ENCODE measurements at regions not wholly inside any gene's neighbourhood (a gene's known extent, or its start where the extent isn't known, plus 50 kb on each side); places are given as distances from the start of the nearest gene placed in this dataset.

DNA sequence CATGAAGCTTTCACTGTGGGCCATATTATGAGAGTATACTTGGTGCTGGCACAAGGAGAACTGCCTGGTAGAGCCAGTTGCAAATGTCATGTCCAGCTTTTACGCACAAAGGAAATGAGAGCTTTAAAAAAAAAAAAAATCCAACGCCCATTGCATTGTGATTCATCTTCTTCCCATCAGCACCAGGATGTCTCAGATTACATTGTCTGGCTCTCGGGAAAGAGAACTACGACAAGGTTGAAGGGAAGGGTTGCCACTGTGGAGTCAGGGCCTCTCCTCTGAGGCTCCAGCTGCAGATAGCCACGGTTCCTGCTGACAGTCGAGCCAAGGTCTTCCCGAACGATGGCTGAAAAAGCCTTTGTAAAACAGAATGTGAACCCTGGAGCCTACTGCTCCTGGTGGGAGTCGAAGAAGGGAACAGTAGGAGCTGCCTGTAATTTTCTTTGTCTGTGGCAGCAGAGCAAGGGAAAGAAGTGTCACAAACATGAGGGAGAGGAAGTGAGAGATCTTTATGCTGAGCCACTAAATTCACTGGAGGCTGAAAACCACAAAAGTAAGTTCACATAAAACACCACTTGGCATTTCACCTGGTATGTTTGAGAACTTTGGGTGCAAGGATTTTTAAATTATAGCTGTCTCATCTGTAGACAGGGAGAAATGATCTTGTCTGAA is 704.7 kb downstream of the DIAPH3 start:
- H3K9ac ChIP-seq: peak overlapping the region; percentile 73
- DNase-seq: no peak
- H3K4me1 ChIP-seq (ENCODE audit: control insufficient read depth in 1 of 2, insufficient read depth in 2 of 2, low read depth in 1 of 2, low read length in 1 of 2): peaks cover 13 to 15% of the 10 kb centered on the region in 2 experiments; a peak in 3 of 4 replicates
- peak overlapping the region; percentile 67 for H3K4me2 ChIP-seq
- peak overlapping the region; percentile 66; the same call in 1 of the 2 replicates for H2AFZ ChIP-seq (ENCODE audit: low read depth)
- H3K9me2 ChIP-seq: no peaks in the 10 kb centered on the region
- no peaks in the 10 kb centered on the region for H4K20me1 ChIP-seq (ENCODE audit: insufficient read depth)
- POLR2A ChIA-PET: interaction anchor here (0.6 kb wide), 1 partner anchor 52 kb away, joined by 3 read pairs; no protein-coding TSS in a partner anchor
- no peaks in the 10 kb centered on the region for H3K9me3 ChIP-seq
- peak overlapping the region; percentile 68 to 88 for H3K27ac ChIP-seq (ENCODE audit: low read depth in 2 of 2, low read length in 1 of 2)
- H3K79me2 ChIP-seq (ENCODE audit: insufficient read depth): no peaks in the 10 kb centered on the region
- peaks cover 16% of the 10 kb centered on the region for H3F3A ChIP-seq (replicated peaks; ENCODE audit: insufficient read depth)
- H3K4me3 ChIP-seq (ENCODE audit: low read depth in 2 of 2, low read length in 1 of 2): peak overlapping the region in 1 of 2 experiments; percentile 35; a peak in 1 of 4 replicates
- WGBS (ENCODE audit: low lambda C conversion rate): 12% methylated on average over 9 of the region's 9 CpGs
- H3K27me3 ChIP-seq (ENCODE audit: insufficient read depth): no peaks in the 10 kb centered on the region
- peak; percentile 82 for TF ChIP-seq PBX3 (IDR thresholded peaks at IDR 0.05)
- TF ChIP-seq FOXM1 (IDR thresholded peaks at IDR 0.05; ENCODE audit: low read depth): no peak
- 0 out of 2 replicates have a peak, but pooled peaks have one; percentile 26 for TF ChIP-seq SIN3A (IDR thresholded peaks at IDR 0.05; ENCODE audit: borderline replicate concordance, low read depth, low read length)
- TF ChIP-seq POLR2AphosphoS5 (IDR thresholded peaks at IDR 0.05; ENCODE audit: low read depth, low read length): peak; percentile 86
- peak; percentile 88 for TF ChIP-seq FOSL2 (IDR thresholded peaks at IDR 0.05; ENCODE audit: borderline replicate concordance, low read depth)
- TF ChIP-seq RCOR1 (IDR thresholded peaks at IDR 0.05; ENCODE audit: low read length): no peak
- TF ChIP-seq EP300 (IDR thresholded peaks at IDR 0.05; ENCODE audit: borderline replicate concordance in 1 of 2, low read depth in 1 of 2, low read length in 1 of 2): peak in 1 of 2 experiments; percentile 83; a peak in 1 of 4 replicates
- TF ChIP-seq TCF12 (IDR thresholded peaks at IDR 0.05): peak; percentile 73
- TF ChIP-seq, protein P1, sequence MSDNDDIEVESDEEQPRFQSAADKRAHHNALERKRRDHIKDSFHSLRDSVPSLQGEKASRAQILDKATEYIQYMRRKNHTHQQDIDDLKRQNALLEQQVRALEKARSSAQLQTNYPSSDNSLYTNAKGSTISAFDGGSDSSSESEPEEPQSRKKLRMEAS (IDR thresholded peaks at IDR 0.05; ENCODE audit: low read depth): peak; percentile 83
- no peak for TF ChIP-seq RAD21 (IDR thresholded peaks at IDR 0.05; ENCODE audit: low read length)
- peak; percentile 74 for TF ChIP-seq JUND (IDR thresholded peaks at IDR 0.05)
- no peak for TF ChIP-seq CTCF (IDR thresholded peaks at IDR 0.05)
- TF ChIP-seq, protein P2, sequence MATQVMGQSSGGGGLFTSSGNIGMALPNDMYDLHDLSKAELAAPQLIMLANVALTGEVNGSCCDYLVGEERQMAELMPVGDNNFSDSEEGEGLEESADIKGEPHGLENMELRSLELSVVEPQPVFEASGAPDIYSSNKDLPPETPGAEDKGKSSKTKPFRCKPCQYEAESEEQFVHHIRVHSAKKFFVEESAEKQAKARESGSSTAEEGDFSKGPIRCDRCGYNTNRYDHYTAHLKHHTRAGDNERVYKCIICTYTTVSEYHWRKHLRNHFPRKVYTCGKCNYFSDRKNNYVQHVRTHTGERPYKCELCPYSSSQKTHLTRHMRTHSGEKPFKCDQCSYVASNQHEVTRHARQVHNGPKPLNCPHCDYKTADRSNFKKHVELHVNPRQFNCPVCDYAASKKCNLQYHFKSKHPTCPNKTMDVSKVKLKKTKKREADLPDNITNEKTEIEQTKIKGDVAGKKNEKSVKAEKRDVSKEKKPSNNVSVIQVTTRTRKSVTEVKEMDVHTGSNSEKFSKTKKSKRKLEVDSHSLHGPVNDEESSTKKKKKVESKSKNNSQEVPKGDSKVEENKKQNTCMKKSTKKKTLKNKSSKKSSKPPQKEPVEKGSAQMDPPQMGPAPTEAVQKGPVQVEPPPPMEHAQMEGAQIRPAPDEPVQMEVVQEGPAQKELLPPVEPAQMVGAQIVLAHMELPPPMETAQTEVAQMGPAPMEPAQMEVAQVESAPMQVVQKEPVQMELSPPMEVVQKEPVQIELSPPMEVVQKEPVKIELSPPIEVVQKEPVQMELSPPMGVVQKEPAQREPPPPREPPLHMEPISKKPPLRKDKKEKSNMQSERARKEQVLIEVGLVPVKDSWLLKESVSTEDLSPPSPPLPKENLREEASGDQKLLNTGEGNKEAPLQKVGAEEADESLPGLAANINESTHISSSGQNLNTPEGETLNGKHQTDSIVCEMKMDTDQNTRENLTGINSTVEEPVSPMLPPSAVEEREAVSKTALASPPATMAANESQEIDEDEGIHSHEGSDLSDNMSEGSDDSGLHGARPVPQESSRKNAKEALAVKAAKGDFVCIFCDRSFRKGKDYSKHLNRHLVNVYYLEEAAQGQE (IDR thresholded peaks at IDR 0.05; ENCODE audit: low read depth, low read length): no peak
- TF ChIP-seq TAF1 (IDR thresholded peaks at IDR 0.05; ENCODE audit: borderline replicate concordance, low read depth, low read length): peak; percentile 74
- CTCF ChIA-PET: interaction anchor here (0.6 to 1.9 kb wide), 4 partner anchors 9 to 182 kb away, joined by 3 to 4 read pairs (median 3); no protein-coding TSS in a partner anchor
- H3K36me3 ChIP-seq (replicated peaks in 1 of 2; ENCODE audit: control insufficient read depth in 1 of 2, insufficient read depth in 2 of 2, low read length in 1 of 2): no peaks in the 10 kb centered on the region
